ENCODE measurements at regions not wholly inside any gene's neighbourhood (a gene's known extent, or its start where the extent isn't known, plus 50 kb on each side); places are given as distances from the start of the nearest gene placed in this dataset.
"Not testable (repeated sequence)": the region's sequence is repeated elsewhere in the genome, so short reads cannot be mapped to it uniquely, and the experiment has no call there.

DNA sequence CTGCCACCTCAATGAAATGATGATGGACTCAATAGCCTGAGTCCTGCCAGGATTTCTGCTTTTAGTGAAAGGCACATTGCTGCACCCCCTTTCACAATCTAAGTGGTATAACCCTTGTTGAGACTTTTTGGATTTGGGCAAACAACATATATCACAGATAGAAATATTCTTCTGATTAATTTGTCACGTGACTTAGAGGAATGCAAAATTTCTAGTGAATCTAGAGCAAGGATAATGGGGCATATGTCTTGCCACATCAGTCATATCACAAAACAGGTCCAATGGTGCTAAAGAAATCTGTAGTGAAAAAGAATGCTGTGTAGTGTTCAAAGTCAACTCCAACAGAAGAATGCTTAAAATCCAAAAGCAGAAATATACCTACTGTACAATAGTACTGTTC, 1386.3 kb downstream of the LRFN5 start:
- DNase-seq (ENCODE audit: low read depth in 2 of 3, low spot score in 1 of 3): no peak

DNA sequence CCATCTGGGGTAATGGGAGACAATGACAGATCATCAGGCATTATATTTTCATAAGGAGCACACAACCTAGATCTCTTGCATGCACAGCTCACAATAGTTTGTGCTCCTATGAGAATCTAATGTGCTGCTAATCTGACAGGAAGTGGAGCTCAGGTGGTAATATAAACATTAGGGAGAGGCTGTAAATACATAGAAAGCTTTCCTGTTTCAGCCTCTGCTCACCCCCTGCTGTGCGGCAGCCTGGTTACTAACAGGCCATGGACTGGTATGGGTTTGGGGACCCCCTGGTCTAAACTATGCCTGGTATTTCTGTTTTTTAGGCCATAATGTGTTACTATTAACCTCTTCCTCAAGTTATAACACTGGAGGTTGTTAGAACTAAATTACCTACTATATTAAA, 1373.7 kb downstream of the LRFN5 start:
- DNase-seq (ENCODE audit: low read depth in 2 of 3, low spot score in 1 of 3): no peak

DNA sequence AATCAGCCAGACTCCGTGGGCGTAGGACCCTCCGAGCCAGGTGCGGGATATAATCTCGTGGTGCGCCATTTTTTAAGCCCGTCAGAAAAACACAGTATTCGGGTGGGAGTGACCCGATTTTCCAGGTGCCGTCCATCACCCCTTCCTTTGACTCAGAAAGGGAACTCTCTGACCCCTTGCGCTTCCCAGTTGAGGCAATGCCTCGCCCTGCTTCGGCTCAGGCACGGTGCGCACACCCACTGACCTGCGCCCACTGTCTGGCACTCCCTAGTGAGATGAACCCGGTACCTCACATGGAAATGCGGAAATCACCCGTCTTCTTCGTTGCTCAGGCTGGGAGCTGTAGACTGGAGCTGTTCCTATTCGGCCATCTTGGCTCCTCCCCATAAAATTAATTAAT, 1366.5 kb downstream of the LRFN5 start:
- not testable (repeated sequence) for DNase-seq (ENCODE audit: low read depth in 2 of 3, low spot score in 1 of 3)

DNA sequence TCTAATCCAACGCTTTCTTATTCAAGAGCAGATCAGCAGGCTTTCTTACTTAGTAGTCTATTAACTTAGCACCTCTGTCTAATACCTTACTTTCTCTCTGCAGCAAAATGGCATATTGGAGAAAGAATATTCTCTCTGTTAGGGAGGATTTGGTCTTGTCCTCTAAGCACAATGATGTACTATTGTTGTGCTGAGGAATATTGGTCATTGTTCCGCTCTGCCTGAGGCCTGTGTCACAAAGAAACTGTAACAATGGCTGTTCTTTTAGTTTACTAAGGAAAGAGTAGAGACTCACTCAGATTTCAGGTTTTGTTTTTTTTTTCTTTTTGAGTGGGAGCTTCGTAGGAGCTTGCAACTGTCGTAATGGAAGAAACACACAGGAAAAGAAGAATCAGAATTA, 1358.8 kb downstream of the LRFN5 start:
- no peak for DNase-seq (ENCODE audit: low read depth in 2 of 3, low spot score in 1 of 3)

DNA sequence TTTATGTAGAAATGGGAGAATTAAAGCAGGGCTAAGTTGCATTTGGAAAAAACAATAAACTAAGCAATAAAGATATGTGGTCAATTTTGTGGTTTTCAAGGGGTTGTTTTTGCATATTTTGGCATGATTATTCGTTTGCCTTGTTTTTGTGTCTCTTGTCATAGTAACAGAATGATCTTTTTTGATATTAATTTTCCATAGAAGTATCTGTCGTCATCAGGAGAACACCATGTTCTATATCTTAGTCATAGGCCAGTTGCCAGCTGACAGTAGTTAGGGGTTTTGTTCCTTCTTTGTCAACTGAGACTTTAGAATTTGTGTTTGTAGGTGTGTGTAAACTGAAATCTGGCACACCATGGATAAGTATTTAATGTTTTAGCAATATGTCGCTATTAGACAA, 1354.8 kb downstream of the LRFN5 start:
- DNase-seq (ENCODE audit: low read depth in 2 of 3, low spot score in 1 of 3): no peak

DNA sequence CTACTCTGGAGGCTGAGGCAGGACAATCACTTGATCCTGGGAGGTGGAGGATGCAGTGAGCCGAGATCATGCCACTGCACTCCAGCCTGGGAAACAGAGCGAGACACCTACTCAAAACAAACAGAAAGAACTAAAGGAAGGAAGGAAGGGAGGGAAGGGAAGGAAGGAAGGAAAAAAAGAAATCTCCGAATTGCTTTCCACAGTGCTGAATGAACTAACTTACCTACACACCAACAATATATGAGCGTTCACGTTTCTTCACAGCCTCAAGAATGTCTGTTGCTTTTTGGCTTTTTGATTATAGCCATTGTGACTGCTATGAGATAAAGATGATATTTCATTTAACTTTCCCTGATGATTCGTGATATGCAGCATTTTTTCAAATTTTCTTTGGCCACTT, 1343.7 kb downstream of the LRFN5 start:
- no peak for DNase-seq (ENCODE audit: low read depth in 2 of 3, low spot score in 1 of 3)

DNA sequence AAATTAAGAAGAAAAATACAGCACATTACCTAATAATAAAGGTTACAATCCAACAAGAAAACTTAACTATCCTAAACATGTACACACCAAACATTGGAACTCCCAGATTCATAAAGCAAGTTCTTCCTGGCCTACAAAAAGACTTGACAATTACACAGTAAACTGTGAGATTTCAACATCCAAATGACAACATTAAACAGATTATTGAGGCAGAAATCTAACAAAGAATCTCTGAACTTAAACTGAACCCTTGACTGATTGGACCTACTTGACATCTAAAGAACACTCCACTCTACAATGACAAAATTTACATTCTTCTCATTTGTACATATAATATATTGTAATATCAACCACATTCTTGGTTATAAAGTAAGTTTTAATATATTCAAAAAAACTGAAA, 1341.3 kb downstream of the LRFN5 start:
- no peak for DNase-seq (ENCODE audit: low read depth in 2 of 3, low spot score in 1 of 3)

DNA sequence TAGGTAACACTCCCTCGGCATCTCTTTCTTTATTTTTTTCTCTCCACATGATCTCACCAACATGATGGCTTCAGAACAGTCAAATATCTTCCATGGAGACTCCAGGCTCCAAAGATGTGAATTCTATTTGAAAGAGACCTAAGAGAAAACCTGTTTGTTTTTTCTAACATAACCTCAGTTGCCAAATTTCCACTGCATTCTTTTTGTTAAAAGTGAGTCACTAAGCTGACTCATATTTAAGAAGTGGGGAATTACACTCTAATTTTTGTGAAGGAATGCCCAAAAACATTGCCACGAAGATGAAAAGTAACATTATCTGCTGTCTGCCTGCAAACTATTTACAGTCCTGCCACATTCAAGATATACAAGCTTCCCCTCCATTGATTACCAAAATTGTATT, 1337.6 kb downstream of the LRFN5 start:
- no peak for DNase-seq (ENCODE audit: low read depth in 2 of 3, low spot score in 1 of 3)

DNA sequence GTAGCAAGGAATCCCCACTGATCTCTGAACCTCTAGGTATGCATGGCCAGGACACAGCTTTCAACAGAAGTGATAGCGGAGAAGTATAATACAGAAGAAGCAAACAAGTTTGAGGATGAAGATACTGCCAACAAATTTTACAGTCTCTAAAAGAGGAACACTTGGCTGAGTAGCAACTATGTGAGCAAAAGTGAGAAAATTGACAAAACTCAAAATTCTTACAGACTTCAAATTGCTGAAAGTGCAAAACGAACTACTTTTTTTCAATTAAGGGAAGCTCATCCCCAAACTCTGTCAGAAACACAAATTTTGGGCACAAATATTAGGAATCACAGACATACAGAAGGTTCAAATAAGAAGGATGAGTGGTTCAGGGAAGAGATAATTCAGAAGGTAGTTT, 1324.6 kb downstream of the LRFN5 start:
- no peak for DNase-seq (ENCODE audit: low read depth in 2 of 3, low spot score in 1 of 3)

DNA sequence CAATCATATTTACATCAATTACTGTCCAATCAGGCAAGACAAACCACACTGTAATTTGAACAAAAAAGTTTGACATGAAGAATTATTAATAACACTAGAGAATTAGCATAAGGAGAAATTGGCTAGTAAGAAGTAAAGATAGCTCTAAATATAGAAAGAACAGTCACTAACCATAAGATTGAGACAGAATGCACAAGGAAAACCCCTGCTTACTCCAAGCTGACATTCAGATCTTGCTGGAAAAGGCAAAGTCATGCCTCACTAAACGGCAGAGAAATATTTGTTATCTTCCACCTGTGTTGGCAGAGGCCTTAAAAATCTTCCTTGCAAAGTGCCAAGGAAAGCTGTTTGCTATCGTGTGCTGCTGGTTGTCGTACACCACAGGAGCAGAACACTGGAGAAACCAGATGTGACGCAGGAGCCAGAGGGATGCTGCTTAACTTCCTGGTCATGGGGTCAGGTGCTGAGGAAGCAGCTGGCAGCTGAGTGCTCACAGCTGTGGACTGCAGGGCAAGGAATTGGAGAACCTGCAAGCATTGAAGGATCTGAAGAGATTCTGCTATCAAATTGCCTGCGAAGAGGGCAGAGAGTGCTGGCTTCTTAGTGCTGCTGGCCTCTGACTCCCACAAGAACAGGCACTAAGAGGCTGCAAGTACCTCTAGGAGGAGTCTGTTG, 1323.3 kb downstream of the LRFN5 start:
- no peak for DNase-seq (ENCODE audit: low read depth in 2 of 3, low spot score in 1 of 3)

DNA sequence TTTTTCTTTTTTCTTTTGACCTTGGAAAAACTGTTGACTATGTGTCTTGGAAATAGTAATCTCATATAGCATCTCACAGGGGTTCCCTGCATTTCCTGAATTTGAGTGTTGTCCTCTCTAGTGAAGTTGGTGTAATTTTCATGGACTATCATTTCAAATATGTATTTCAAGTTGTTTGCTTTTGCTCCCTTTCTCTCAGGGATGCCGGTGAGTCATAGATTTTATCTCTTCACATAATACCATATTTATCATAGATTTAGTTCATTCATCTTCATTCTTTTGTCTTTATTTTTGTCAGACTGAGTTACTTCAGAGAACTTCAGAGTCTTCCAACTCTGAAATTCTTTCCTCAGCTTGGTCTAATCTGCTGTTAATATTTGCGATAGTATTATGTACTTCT, 1320.6 kb downstream of the LRFN5 start:
- no peak for DNase-seq (ENCODE audit: low read depth in 2 of 3, low spot score in 1 of 3)

DNA sequence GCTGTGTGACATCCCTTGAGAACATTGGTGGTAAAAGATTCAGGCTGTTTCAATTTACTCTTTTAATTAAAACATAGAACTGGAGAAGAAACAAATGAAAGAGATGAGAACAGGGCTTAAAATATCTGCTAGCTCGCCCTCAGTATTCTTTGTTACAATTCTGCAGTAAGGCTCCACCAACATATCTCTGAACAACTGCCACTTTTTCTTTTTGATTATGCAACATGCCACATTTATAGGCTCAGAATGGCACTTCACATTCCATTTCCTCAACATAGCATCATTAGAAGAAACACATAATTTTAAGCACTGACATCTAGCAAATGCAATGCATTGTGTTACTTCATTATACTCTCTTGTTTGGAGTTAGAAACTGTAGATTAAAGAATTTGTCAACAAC, 1315.2 kb downstream of the LRFN5 start:
- no peak for DNase-seq (ENCODE audit: low read depth in 2 of 3, low spot score in 1 of 3)

DNA sequence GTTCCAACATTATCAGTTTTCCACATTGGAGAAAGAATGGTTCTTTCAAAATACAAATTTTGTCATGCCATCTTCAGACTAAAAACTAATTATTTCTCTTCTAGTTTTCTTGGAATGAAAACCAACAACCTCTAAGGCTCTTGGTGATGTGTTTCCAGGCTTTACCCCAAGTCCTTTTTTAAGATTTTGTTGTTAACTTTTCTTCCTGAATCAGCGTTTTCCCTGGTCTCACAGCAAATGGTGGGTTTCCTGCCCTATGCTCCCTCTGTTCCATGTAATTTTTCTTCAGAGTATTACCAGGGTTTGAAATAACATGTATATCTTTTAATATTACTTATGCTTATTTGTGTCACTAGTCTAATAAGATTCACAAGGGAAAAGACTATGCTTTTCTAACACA, 1311.9 kb downstream of the LRFN5 start:
- DNase-seq (ENCODE audit: low read depth in 2 of 3, low spot score in 1 of 3): no peak

DNA sequence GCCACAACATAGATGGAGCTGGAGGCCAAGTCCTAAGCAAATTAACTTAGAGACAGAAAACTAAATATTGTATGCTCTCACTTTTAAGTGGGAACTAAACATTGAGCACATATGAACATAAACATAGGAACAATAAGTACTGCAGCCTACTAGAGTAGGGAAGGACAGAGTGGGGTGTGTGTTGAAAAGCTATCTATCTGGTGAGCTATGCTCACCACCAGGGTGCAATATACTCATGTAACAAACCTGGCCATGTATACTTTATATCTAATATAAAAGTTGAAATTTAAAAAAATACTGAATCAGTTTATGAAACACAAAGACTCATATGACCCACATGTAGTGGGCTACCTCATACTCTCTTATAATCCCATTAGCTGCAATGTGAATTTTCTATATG, 1305.0 kb downstream of the LRFN5 start:
- DNase-seq (ENCODE audit: low read depth in 2 of 3, low spot score in 1 of 3): no peak

DNA sequence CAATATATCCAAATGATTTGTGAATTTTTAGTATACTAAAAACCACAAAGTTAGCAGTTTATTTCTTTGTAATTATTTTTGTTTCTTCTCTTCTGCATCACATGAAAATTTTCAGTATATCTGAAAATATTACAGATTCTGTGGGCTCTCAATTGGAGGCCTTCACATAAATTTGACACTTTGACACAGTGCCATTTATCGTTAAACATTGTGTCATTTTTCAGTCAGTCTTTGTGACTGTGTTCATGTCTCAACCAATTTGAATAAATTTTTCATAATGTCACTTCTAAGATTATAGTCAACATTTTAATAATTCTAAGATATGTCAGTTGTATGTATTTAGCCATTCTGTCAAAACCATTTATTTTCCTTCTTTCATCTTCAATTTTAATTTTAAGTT, 1303.0 kb downstream of the LRFN5 start:
- DNase-seq (ENCODE audit: low read depth in 2 of 3, low spot score in 1 of 3): no peak

DNA sequence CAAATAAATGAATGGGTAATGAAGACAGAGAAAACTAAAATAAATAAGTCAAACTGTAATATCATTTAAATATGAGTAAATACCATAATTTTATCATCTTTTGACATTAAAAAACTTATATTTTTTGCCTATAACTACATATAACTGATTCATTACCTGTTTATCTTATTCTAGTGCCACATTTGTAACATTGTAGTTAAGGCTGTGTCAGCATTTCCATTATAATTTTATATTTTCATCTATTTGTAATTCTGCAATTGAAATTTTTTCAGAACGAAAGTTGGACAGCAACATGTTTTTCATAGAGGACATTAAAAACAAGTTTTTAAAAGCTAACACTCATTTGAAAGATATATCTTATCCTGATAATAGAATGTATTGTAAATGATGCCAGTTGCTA, 1286.5 kb downstream of the LRFN5 start:
- no peak for DNase-seq (ENCODE audit: low read depth in 2 of 3, low spot score in 1 of 3)

DNA sequence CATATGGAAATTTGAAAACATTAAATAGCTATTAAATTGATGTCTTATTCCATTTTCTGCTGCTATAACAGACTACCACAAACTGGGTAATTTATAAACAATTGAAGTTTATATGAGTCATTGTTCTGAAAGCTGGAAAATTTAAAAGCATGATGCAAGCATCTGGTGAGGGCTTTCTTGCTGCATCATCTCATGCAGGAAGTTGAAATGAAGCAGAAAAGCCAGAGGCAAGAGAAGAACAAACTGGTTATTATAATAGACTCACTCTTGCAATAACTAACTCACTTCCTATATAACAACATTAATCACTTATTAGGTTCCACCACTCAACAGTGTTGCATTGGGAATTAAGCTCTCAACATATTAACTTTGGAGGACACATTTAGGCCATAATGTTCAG, 1277.4 kb downstream of the LRFN5 start:
- no peak for DNase-seq (ENCODE audit: low read depth in 2 of 3, low spot score in 1 of 3)

DNA sequence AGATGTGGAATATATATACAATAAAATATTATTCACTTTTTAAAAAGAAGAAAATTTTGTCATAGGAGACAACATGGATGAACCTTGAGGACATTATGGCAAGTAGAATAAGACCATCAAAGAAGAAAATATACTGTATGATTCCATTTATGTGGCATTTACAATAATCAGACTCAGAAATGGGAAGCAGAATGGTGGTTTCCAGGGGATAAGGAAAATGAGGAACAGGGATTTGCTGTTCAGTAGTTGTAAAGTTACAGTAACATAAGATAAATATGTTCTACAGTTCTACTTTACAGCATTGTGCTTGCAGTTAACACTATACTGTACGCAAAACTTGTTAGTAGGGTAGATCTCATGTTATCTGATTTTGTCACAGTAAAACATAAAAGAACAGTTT, 1271.0 kb downstream of the LRFN5 start:
- no peak for DNase-seq (ENCODE audit: low read depth in 2 of 3, low spot score in 1 of 3)

DNA sequence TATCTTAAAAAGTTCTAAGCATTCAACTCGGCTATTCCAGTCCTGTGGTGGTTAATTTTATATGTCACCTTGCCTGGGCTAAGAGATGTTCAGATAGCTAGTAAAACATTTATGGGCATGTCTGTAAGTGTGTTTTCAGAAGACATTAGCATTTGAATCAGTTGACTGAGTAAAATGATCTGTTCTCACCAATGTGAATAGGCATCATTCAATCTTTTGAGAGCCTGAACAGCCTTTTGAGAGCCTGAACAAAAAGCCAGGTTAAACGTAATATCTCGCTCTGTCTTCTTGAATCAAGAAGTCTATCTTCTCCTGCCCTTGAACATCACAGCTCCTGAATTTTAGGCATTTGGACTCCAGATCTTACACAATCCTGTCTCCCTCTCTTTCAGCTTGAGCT, 1266.1 kb downstream of the LRFN5 start:
- DNase-seq (ENCODE audit: low read depth in 2 of 3, low spot score in 1 of 3): no peak

DNA sequence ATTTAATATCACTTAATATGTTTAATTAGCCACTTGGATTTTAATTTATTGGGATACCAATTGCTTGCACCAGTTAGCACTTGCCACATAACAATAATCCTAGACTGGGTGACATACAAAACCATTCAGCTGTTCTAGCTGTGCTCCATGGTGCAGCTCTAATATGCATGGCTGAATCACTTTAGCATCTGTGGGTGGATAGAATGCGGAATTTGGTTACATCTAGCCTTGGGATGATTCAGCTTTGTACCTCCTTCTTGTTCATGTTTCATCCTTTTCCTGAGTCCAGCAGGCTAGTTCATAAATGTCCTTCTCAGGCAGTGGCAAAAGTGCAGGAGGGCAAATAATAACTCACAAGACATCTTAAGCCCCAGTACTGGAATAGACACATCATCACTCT, 1263.0 kb downstream of the LRFN5 start:
- no peak for DNase-seq (ENCODE audit: low read depth in 2 of 3, low spot score in 1 of 3)

DNA sequence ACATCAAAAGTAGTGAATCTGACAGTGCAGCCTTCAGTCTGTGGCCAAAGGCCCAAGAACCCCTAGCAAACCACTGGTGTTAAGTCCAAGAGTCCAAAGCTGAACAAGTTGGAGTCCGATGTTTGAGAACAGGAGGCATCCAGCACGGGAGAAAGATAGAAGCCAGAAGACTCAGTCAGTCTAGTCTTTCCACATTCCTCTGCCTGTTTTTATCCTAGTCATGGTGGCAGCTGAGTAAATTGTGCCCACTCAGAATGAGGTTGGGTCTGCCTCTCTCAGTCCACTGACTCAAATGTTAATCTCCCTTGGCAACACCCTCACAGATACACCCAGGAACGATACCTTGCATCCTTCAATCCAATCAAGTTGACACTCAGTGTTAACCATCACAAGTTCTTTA, 1255.4 kb downstream of the LRFN5 start:
- DNase-seq (ENCODE audit: low read depth in 2 of 3, low spot score in 1 of 3): no peak

DNA sequence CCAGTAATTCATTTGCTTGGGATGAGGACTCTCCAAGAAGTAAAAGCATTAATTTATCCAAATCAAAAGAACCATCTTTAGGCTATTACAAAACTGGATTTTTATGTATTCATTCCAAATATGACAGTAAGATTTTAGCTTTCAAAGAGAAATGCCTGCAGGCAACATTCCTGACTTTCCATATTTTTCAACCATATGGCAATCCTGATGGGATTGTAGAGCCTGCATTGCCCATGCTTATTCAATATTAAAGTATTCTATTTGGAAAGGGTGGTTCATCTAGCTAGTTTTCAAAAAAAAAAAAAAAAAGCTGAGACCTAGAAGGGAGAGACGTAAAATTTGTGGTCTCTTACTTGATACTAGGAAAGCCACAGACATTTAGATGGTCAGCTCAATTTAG, 1253.7 kb downstream of the LRFN5 start:
- DNase-seq (ENCODE audit: low read depth in 2 of 3, low spot score in 1 of 3): no peak

DNA sequence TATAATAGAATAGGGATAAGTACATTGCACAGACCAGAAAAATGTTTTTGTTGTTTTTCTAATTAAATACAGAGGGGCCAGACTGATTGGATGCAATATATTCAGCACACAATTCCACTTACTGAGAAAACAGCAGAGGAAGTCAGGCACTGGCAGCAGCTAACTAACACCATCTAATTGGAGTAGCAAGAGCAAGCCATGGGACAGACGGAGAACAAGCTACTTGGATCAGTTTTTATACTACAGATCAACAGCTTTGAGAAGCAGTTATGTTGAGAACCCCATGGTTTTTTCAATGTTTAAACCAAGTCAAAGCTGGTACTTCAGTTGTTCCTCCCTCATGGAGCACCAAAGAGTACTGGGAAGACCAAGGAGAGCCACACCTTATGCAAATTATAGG, 1249.4 kb downstream of the LRFN5 start:
- DNase-seq (ENCODE audit: low read depth in 2 of 3, low spot score in 1 of 3): no peak

DNA sequence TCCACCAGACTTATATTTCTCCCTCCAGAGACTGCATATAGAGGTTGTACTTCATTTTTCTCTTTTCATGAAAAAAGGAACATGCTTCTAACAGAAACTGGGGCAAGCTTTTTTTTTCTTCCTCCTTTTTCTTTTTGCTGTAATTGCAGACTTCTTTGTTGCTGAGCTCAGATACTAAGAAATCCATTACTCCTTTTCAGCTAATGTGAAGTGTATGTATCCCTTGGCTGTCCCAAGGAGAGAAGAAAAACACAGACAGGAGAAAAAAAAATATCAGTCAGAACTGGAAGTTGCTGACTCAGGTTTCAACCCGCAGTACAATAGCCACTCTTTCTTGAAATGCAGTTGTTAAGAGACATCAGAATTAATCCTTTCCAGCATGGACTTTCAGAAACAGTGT, 1248.4 kb downstream of the LRFN5 start:
- DNase-seq (ENCODE audit: low read depth in 2 of 3, low spot score in 1 of 3): no peak

All from stimulated activated CD4-positive, alpha-beta T cell treated with anti-CD3 and anti-CD28 coated beads, Interleukin-12 subunit alpha, Interleukin-12 subunit beta, amount 100 ng/mL, for 48 hours (primary cell).